HCT116 (cell line): ENCODE measurements at regions not wholly inside any gene's neighbourhood (a gene's known extent, or its start where the extent isn't known, plus 50 kb on each side); places are given as distances from the start of the nearest gene placed in this dataset.

ENCODE experiments used
- ATAC-seq: fragments of 200-7000 bp; cut with Tn5 transposase; 2 replicates; pipeline ENCODE4 v1.9.1; 2020; ENCODE audit warnings: mild to moderate bottlenecking, moderate library complexity
- BruUV-seq: library from RNA; stranded (reverse); fragments of 400-500 nt; replicated peaks from 2 replicates; lab custom pipeline; 2021; lab: Mats Ljungman, UMichigan
- CTCF ChIA-PET: fragments of 300-600 bp; sonication (Branson Sonifier 250); formaldehyde crosslinking; loops from one replicate; lab custom pipeline; 2021; ENCODE audit warnings: antibody characterized with exemption; lab: Charles Lee
- POLR2A ChIA-PET: fragments of 300-600, 350-600 bp; sonication (Branson Sonifier 250); formaldehyde crosslinking; loops from one replicate; lab custom pipeline; 2021; ENCODE audit warnings: antibody characterized with exemption; lab: Charles Lee
- RAD21 ChIA-PET, 2 experiments: fragments of 300-600 bp; sonication (Branson Sonifier 250); formaldehyde crosslinking; loops; one replicate each; lab custom pipeline; 2023; ENCODE audit warnings: low total read pairs in 2 of 2; ENCODE audit not compliant: uncharacterized antibody in 2 of 2, unreplicated experiment in 2 of 2, low non-redundant PET in 1 of 2; lab: Charles Lee
- DNase-seq: peaks from one replicate; pipeline ENCODE4 v3.0.0-alpha.2; 2010; ENCODE audit warnings: low read depth, low spot score
- H2AFZ ChIP-seq: fragments of 200-600 bp; shearing (Covaris generic), sonication (generic); 2 replicates; pipeline ENCODE4 v1.6.1; 2017; ENCODE audit warnings: low read depth, mixed run types, mixed read lengths, antibody characterized with exemption, low read length; ENCODE audit not compliant: poor library complexity, severe bottlenecking
- H3K27ac ChIP-seq: 2 replicates; pipeline ENCODE4 v1.5.1; 2012; ENCODE audit warnings: low read depth, low read length
- H3K27me3 ChIP-seq: fragments of 200-600 bp; sonication (generic); 2 replicates; pipeline ENCODE4 v1.6.1; 2016; ENCODE audit warnings: mixed run types, low read length, mixed read lengths; ENCODE audit not compliant: insufficient read depth
- H3K36me3 ChIP-seq, 2 experiments: fragments of 200-500 bp in 1 of 2; fragments of 200-600 bp in 1 of 2; sonication (Bioruptor generic) in 1 of 2; sonication (generic) in 1 of 2; 2 replicates each; pipeline versions ENCODE4 v1.5.1 to v1.6.1; 2014 to 2016; ENCODE audit warnings: low read length in 2 of 2, inconsistent platforms in 1 of 2, mixed read lengths in 1 of 2, mixed run types in 1 of 2; ENCODE audit not compliant: insufficient read depth in 2 of 2, control insufficient read depth in 1 of 2
- H3K4me1 ChIP-seq, 2 experiments: fragments of 200-600 bp in 1 of 2; sonication (generic) in 1 of 2; 2 replicates each; pipeline versions ENCODE4 v1.5.1 to v1.6.1; 2012 to 2017; ENCODE audit warnings: low read length in 2 of 2, inconsistent platforms in 1 of 2, mild to moderate bottlenecking in 1 of 2, mixed read lengths in 1 of 2, mixed run types in 1 of 2, moderate library complexity in 1 of 2; ENCODE audit not compliant: insufficient read depth in 2 of 2, control insufficient read depth in 1 of 2
- H3K4me2 ChIP-seq: fragments of 200-600 bp; sonication (generic); 2 replicates; pipeline ENCODE4 v1.6.1; 2017; ENCODE audit warnings: mixed run types, low read length, mixed read lengths
- H3K4me3 ChIP-seq, 2 experiments: fragments of 200-600 bp in 1 of 2; sonication (generic) in 1 of 2; replicated peaks in 1 of 2; 2 replicates each; pipeline ENCODE4 v1.5.1; 2011 to 2016; ENCODE audit warnings: low read length in 2 of 2, control low read depth in 1 of 2, low read depth in 1 of 2, mild to moderate bottlenecking in 1 of 2, mixed read lengths in 1 of 2, mixed run types in 1 of 2
- H3K79me2 ChIP-seq: fragments of 200-600 bp; sonication (generic); 2 replicates; pipeline ENCODE4 v1.6.1; 2017; ENCODE audit warnings: mild to moderate bottlenecking, mixed run types, low read length, moderate library complexity, mixed read lengths; ENCODE audit not compliant: insufficient read depth
- H3K9ac ChIP-seq: fragments of 200-600 bp; sonication (generic); 2 replicates; pipeline ENCODE4 v1.6.1; 2016; ENCODE audit warnings: low read length, mixed read lengths
- H3K9me2 ChIP-seq: fragments of 200-600 bp; sonication (generic), shearing (Covaris generic); 2 replicates; pipeline ENCODE4 v1.6.1; 2017; ENCODE audit warnings: mixed run types, mild to moderate bottlenecking, moderate library complexity; ENCODE audit not compliant: insufficient read depth
- H3K9me3 ChIP-seq, 2 experiments: fragments of 200-500 bp in 1 of 2; fragments of 200-600 bp in 1 of 2; sonication (Bioruptor generic) in 1 of 2; sonication (generic) in 1 of 2; 2 replicates each; pipeline ENCODE4 v1.6.1; 2014 to 2017; ENCODE audit warnings: low read length in 2 of 2, mixed read lengths in 2 of 2, inconsistent platforms in 1 of 2, low read depth in 1 of 2, mild to moderate bottlenecking in 1 of 2, mixed run types in 1 of 2, moderate library complexity in 1 of 2; ENCODE audit not compliant: control insufficient read depth in 1 of 2, insufficient read depth in 1 of 2
- H4K20me1 ChIP-seq: fragments of 200-600 bp; sonication (generic), shearing (Covaris generic); 2 replicates; pipeline ENCODE4 v1.6.1; 2017; ENCODE audit warnings: mixed run types, mild to moderate bottlenecking, moderate library complexity; ENCODE audit not compliant: insufficient read depth
- CEBPB ChIP-seq: IDR thresholded peaks from 2 replicates; pipeline ENCODE4 v1.6.1; 2012; ENCODE audit warnings: low read depth
- EZH2phosphoT487 ChIP-seq: fragments of 200-600 bp; IDR thresholded peaks from 2 replicates; pipeline ENCODE4 v1.6.1; 2018; ENCODE audit warnings: antibody characterized with exemption, borderline replicate concordance
- TCF7L2 ChIP-seq: IDR thresholded peaks from 2 replicates; pipeline ENCODE4 v1.7.0; 2011; ENCODE audit warnings: borderline replicate concordance, inconsistent platforms; ENCODE audit not compliant: insufficient read depth, insufficient read length; ENCODE audit errors: extremely low read depth
- ZBTB33 ChIP-seq: IDR thresholded peaks from 2 replicates; pipeline ENCODE4 v1.6.1; 2011; ENCODE audit warnings: mild to moderate bottlenecking, low read length, moderate library complexity; ENCODE audit not compliant: insufficient replicate concordance; ENCODE audit errors: extremely low read depth
- ZNF274 ChIP-seq: fragments of 200-500 bp; sonication (Bioruptor generic); IDR thresholded peaks from 2 replicates; pipeline ENCODE4 v1.6.1; 2014; ENCODE audit warnings: mild to moderate bottlenecking, low read depth, low read length, inconsistent platforms
- intact Hi-C: fragments of 100-400 bp; cut with micrococcal nuclease; formaldehyde crosslinking; loops from 2 replicates; pipeline ENCODE4 v1.10.0; 2022

- H3K9me3 ChIP-seq, result no peaks in the 10 kb centered on the region
- TF ChIP-seq EZH2phosphoT487, result no peak
- no peak for TF ChIP-seq ZBTB33
- TF ChIP-seq CEBPB, result no peak
- no peak for TF ChIP-seq TCF7L2
- H3K4me1 ChIP-seq, result no peaks in the 10 kb centered on the region
- ChIA-PET CTCF (no interaction called here), RAD21 (no interaction called here), POLR2A (no interaction called here)
- H3K4me2 ChIP-seq, result no peak overlapping the region
- H3K4me3 ChIP-seq, result no peak overlapping the region
- intact Hi-C loops, result no loop called here
- ATAC-seq (no peak), DNase-seq (no peak)
- H3K27me3 ChIP-seq, result no peaks in the 10 kb centered on the region
- no peaks in the 10 kb centered on the region for H3K9me2 ChIP-seq
- no peaks in the 10 kb centered on the region for H4K20me1 ChIP-seq
- BruUV-seq, result no TSS peak
- no peaks in the 10 kb centered on the region for H3K36me3 ChIP-seq
- H3K9ac ChIP-seq, result no peak overlapping the region
- H3K27ac ChIP-seq, result no peak overlapping the region
- no peaks in the 10 kb centered on the region for H3K79me2 ChIP-seq
- no peak overlapping the region for H2AFZ ChIP-seq
Observed at GRCh38 chr4:19829101-19829500, 422.6 kb upstream of the SLIT2 start.

GRCh38 chr4:19823781-19824180 lies 427.9 kb upstream of the SLIT2 start:
- H3K9me3 ChIP-seq, result no peaks in the 10 kb centered on the region
- no peak for ATAC-seq
- BruUV-seq, result no TSS peak

More at GRCh38 chr4:19823781-19824180, 427.9 kb upstream of the SLIT2 start:
- H3K4me1 ChIP-seq, result no peaks in the 10 kb centered on the region
- H3K9ac ChIP-seq, result no peak overlapping the region
- no peaks in the 10 kb centered on the region for H3K27me3 ChIP-seq
- no peaks in the 10 kb centered on the region for H3K36me3 ChIP-seq
- H3K9me2 ChIP-seq, result no peaks in the 10 kb centered on the region
- no peak overlapping the region for H2AFZ ChIP-seq
- no peaks in the 10 kb centered on the region for H4K20me1 ChIP-seq
- no peak overlapping the region for H3K4me3 ChIP-seq
- ChIA-PET RAD21 (no interaction called here), POLR2A (no interaction called here), CTCF (no interaction called here)
- no peak overlapping the region for H3K27ac ChIP-seq
- no peak overlapping the region for H3K4me2 ChIP-seq
- DNase-seq, result no peak
- intact Hi-C loops, result no loop called here
- no peaks in the 10 kb centered on the region for H3K79me2 ChIP-seq
- TF ChIP-seq ZNF274 (no peak), ZBTB33 (no peak)
